Retina (tissue), 1 donor: ENCODE measurements at regions not wholly inside any gene's neighbourhood (a gene's known extent, or its start where the extent isn't known, plus 50 kb on each side); places are given as distances from the start of the nearest gene placed in this dataset.

Experiments used
- DNase-seq: peaks from one replicate; pipeline ENCODE4 v3.0.0-alpha.2; 2016

DNA sequence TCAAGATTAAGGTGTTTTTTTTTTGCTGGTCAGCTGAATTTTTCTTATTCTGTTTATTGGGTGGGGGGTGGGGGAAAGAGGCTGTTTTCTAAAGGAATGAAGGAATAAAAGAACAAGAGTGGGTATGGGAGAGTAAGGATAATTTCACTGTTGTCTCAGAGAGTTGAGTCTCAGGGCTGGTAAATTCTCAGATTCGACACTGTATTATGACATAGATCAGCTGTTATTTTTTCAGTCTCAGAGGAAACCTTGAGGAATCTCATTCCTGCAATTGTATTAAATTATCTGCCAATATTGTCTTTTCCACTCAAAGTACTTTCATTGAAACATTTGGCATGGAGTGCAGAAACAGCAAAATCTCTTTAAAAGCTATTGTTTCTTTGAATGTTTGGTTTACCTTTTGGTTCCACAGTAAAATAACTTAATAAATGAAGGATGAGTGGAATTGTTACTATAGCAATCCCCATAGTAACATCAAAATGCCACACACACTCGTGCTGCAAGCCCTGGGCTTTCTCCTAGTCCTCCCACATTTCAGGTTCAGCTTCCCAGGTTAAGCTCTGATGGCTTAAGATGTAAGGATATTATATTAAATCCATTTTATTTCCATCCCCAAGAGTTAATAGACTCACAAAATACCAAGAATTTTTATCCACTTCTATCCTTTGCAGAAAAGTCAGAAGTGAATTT, 478.7 kb upstream of the TCF4 start:
- DNase-seq = no peak

DNA sequence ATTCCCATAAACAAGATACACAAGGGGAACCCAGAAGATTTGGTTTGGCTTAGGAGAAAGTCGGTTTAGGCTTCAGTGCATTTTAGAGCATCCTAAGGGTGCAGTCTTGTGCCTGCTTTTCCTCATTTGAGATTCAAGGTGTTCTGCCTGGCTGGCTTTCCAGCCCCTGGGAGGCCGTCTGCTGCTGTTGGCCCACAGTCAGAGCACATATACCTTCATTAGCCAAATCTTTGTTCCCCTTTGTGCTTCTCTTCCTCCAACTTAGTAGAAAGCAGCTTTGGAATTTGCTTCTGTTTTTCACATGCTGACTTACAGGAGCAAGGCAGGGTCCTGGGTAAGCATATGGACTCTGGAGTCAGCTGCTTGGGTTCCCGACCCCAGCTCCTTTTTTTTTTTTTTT, 477.1 kb upstream of the TCF4 start:
- DNase-seq = no peak

DNA sequence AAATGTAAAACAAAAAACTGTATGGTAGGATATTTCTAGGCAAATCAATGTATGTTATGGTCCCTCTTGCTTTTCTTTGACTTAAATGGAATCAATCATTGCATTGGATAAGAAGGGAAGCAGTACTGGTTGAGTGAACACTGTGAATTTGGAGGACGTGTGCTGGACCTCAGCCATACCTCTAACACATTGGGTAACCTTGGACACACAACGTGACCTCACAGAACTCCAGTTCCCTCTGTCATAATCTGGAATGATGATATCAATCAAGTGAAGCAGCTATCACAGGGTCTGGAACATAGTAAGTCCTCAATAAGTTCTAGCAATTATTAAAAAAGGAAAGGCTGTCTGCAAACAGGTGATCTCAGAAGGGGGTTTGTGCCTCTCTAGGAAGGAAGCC, 474.9 kb upstream of the TCF4 start:
- no peak for DNase-seq

DNA sequence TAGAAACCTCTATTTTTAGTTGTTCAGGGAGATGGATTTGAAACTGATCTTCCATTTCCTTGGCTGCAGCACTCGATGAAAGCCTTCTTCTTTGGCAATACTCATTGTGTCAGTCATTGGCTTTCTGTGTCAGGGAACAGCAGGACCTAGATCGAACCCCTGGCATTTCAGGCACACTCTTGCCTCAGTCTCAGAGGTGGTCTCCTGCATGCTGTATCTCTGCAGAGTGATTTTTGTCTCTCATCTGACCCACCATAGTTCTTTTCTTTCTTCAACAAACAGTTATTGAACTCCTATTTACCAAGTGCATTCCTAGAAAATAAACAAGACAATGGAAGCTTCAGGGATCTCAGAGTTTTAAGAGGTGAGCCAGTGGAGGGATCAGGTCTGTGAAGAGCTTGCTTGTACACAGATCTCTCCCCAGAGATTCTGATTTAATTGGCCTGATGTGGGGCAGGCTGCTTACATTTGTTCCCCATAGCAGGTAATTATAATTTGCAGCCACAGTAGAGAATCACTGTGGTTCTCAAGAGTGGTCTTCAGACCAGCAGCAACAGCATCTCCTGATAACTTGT, 473.1 kb upstream of the TCF4 start:
- no peak for DNase-seq

DNA sequence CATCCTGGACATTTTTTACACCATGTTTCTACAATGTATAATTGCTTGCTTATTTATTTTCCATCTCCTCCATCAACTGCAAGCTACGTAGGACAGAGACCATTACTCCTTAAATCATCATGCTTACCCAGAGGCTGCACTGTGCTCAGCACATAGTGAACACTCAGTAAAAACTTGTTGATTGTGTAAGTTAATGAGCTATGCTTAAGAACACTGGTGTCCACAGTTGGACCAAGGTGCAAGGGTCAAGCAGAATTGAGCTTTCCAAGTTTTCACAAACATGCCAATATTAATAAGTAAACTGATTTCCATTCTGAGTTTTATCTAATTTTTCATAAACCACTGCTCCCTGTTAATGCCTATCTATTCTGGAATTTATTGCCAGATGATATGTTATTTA, 464.2 kb upstream of the TCF4 start:
- no peak for DNase-seq

DNA sequence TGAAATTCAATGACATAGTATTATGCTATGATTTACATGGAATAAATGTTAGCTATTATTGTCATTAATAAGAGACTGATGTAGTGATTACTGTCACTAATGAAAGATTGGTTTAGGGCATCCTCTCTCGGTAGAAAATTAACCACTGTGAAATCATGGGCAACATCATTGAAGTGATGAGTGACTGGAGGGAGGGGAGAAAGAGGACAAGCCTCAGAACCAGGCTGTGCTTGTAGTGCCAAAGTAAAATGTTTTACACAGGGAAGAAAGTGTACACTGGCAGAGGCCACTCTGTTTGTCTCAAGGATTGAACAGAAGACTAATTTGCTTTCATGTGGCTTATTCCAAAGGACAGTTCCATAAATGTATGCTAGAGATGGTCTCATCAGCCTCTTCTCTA, 456.2 kb upstream of the TCF4 start:
- DNase-seq = no peak

DNA sequence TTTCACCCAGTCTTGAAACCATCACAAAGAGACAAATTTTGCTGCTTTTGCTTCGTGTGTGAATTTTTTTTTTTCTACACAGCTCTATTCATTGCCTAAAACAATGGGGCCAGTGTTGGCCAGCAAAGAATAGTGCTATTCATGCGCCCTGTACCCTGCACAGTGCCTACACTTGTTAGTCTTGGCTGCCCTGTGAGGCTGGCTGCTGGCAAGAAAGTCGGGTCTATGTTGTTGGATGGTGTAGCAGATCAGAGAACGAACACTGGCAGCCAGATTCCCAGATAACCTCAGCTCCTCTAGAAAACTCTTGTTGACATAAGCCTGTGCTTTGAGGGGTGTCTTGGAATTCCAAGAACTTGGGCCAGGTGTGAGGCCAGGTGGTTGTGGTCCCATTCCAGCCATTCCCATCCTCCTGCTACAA, 455.7 kb upstream of the TCF4 start:
- DNase-seq = peak; percentile 32

DNA sequence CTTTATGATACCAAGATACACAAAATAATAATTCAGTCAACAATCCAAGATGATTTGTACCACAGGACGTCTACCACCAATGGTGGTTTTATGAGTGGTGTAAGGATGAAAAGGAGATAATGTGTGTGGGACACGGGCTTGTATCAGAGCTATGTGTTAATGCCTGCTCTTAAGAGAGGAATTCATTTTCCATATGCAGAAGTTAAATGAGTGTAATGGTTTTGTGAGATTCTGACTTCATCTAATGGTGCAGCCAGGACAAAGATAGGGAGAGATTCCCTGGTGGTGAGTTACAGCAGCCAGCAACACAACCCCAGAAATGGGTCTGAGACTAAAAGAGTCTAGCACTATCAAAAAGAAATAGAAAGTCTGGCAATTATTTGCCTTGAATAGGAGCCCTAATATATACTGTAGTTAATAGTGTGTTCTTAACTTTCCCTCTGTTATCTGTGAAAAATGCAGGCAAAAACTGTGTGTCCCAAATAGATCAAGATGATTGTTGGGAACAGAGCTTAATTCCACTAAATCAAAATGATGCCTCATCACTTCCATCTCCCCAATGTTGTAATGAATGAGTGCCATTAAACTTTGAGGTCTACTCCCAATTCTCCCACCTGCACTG, 455.0 kb upstream of the TCF4 start:
- no peak for DNase-seq

DNA sequence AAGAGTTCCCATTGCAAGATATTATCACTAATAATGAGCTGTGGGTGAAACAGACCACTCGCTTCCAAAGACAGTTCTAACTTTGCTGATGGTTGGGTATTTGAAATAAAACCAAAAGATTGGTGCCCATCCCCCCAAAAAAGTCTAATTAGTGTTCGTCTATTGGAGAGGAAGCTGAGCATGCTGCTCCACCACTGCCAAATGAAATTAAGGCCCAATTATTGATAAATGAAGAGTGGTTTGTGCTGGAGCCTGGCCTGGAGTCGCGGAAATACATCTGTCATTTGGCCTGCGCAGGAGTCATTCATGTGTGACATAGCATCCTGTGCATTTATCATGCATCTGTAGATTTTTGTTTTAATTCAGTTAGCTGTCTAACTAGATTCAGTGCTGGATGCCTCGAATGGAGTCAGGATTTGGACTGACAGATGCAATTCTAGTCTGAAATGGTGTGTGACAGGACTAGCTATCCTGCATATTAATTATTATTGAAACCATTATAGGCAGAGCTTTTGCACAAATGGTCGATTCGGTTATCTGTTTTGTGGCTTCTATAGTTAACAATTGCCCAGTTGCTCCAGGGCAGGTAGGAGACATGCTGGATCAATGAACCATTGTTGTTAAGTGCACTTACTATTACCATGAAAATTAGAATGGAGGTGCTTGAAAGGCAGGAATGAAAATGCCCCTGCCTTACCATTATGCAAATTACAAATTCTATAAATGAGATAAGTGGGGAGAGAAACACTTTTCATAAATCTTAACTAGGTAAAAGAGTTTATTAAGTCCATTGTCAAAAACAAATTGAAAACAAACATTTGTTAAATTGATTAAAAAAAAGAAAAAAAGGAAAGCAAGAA, 450.4 kb upstream of the TCF4 start:
- DNase-seq = peak; percentile 79

DNA sequence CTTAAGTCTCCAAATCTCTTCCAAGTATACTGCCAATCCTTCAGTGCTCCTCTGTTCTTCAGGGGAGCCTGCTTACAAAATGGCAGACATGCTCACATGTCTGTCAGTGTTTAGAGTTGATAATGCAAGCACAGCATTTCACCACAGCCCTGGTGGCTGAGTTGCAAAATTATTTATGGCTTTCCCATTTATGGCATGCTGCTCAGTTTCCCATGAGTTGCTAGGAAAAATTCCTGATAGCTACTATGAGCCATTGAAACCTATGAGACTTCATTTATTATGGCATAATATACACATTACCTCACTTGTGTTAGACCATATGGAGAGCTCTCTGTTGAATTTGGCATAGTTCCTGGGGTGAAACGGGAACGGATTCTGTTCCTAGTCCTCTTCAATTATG, 448.7 kb upstream of the TCF4 start:
- no peak for DNase-seq

DNA sequence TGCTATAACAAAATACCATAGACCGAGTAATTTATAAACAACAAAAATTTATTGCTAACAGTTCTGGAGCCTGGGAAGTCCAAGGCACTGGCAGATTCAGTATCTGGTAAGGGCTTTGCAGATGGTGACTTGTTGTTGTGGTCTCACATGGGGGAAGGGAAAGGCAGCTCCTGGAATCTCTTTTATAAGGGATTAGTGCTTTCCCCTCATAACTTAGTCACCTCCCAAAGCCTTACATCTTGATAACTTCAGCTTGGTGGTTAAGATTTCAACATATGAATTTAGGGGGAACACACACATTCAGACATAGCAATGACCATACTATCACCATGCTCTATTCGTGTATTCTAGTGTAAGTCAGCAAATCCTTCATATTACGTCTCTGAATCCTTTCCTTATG, 447.6 kb upstream of the TCF4 start:
- no peak for DNase-seq

DNA sequence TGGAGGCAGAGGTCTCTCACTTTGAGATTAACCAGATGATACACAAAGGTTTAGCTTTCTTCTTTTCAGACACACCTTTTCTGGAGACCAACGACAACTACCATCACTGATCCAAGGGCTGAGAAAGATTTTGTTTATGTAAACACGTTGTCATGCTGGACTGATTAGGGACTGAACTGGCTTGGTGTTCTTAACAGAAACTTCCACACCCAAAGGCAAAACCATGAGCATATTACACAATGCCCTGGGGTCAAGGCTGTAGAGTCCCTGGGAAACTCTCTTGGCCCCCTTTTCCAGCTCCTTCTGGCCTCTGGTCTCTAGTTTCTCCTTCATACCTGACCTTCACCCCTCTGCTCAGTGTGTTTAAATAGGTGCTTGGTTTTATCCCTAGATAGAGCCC, 447.0 kb upstream of the TCF4 start:
- no peak for DNase-seq

DNA sequence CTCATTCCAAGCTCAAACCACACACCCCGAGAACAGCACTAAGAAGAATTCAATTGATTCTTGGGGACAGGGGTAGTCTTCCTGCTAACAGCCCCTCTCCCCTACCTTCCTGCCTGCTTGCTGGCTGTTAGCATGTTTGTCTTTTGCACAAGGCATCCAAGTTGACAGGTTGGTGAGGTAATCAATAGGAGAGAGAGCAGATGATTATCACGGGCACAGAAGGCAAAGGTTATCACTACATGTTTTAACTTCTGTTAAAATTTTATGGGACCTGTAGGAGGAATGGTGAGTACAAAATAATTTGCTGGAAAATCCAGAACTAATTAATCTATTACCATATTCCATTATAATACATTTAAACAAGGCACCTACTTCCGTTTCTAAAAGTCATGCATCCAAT, 442.1 kb upstream of the TCF4 start:
- DNase-seq = peak; percentile 5

DNA sequence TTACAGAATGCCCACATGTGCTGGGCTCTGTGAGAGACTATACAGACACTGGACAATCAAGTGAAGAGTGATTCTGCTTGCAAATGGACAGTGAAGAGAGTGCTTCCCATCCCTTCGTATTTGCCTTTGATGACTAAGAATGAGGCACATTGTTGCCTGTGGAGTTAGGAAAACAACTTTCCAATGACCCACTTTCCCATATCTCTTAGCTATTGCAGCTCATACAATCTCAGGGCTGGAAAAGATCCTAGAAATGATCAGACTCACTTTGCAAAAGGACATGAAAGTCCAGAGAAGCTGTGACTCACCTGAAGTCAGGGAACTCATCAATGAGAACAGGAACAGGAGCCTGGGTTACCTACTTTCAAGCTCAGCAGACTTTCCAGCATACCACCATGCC, 440.5 kb upstream of the TCF4 start:
- DNase-seq = no peak

DNA sequence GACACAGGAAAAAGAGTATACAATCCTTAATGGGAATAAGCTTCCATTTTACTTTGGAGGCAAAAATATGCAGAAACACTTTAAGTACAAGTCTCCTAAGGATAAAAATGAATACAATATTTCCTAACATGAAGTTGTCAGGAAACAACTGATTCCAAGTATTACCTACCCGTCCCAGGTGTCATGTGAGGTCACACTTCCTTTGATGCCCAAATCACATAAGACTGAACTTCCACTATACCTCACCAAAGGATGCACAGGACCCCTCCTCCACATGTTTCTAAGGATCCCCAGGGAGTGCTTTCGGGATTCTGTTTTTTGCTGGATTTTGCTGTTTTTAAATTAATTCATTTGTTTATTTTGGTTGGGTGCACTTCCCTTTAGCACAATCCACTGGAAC, 438.5 kb upstream of the TCF4 start:
- DNase-seq = no peak

DNA sequence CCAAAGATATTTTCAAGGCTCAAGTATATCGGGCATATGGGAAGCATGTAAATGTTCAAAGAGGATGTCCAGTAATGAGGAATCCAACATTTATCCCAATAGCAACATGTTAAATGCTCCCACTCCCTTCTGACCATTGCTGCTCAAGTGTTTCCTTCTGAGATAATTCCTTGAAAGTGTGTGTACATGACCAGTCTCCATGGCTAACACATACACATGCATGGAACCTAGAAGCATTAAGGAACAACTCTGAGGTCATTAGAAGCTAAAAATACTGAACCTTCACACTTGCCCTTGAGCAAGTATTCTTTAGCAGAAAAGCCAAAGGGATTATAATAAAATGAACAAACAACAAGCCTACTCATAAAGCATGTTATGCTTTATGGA, 433.8 kb upstream of the TCF4 start:
- no peak for DNase-seq

DNA sequence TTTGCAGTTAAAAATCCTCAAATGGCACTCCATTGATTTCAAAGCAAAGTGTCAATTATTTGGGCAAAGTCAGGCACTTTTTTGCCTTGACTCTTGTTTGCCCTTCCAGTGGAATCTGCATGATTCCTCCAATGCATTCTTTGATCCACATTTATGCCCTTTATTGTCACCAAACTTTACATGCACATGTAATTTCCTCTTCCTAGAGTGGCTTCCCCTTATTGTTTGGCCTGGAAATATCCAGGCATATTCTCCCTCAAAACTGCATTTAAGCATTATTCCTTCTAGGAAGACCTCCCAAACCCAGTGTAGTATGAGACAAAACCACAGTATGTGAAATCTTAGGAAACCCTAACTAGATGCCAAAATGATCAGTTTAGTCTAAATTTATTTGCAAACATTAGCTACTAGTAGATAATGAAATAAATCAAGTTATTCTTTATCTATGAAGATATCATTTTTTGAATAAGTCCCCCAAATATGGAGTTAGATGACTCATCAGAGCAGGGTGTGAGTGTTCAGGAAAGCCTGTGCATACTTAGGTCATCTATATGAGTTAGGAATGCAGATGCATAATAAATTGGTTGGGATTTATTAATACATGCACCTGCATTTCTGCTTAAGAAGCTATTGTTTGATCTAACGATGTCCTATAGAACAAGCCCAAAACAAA, 433.3 kb upstream of the TCF4 start:
- no peak for DNase-seq

DNA sequence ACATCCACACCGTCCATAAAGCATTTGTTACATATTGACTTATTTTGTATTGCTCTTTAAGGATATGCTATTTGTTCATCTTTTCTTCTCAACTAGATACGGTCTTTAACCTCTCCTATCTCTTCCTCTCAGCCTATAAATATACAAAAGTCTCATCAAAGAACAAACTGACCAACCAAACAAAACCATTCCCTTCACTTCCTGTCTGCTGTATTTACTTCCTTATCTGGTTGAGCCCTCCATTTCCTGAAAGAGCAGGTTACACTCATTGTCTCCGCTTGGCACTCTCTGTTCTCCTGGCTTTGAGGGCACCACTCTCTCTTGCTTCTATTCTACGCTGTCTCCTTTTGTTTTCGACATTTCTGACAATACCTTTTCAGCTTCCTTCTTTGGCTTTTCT, 431.9 kb upstream of the TCF4 start:
- DNase-seq = no peak

DNA sequence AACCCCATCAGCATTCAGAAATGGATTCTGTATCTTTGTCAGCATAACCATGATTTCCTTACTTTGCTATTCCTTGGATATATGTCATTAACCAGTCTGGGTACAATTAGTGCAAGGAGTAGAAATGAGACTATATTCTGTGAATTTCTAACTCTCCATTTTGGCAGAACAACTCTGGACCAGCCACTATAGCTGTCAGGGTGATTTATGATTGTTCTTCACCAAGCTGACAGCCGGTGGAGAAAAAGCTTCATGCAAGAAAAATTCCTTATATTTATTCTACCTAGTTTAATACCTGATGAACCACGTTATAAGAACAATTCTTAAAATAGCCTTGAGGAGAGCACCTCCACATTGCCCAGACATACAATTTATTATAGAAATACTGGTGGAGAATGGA, 431.2 kb upstream of the TCF4 start:
- no peak for DNase-seq

DNA sequence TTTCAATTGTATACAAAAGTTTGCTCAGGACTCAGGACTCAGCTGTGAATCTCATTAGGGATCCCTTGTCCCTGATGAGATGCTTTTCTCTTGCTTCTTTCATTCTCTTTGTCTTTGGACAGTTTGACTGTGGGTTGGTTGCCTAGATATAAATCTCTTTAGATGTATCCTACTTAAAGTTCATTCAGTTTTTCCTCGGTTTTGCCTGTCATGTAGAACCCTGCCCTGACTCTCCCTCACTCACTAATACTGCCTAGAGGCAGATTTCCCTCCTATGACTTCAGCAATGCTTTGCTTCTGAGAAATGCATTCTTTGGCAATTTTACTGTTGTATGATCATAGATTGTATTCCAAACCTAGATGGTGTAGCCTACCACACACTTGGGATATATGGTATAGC, 421.4 kb upstream of the TCF4 start:
- DNase-seq = no peak

DNA sequence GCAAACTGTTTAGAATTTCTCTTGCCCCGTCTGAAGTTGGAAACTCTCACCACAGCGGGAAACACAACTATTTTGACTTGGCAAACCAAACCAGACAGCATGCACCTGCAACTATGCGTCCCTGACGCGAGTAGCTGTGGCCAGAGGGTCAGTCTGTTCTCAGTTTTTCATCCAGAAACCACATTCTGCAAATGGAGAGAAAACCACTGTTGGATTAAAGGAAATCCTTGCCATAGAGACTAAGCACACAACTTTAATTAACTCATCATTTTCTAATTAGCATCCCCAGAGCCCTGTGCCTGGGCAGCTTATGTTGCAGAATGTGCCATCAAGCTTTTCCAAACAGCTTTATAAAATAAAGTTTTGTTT, 415.7 kb upstream of the TCF4 start:
- no peak for DNase-seq

DNA sequence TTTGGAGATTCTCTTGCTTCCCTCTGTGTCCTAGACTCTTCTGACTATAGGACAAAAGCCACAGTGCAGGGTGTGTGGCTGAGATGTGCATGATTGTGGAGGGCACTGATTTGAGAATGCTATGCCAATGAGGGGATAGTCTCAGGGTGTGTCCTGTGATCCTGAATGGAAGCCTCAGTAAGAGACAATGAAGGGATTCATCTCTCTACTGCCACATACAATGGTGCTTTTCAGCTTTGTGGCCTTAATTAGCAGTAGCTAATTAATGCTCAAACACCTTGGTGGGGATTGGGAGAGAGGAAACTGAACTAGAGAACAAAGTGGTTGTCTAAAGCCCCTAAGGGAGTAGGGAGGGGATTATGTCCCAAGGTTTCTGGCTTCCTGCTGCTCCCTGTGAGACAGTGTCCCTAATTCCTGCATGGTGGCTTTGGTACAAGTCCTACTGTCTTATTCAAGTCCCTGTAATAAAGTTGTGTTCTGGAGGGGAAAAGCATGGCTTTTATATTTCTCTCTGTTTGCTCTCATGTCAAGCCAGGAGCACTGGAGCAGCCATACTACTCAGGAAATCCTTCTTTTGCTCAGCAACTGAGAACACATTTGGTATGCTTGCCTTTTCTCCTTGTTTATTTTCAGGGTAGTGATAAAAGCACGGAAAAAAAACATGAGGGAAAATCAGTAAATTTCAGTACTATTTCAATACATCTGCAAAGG, 415.2 kb upstream of the TCF4 start:
- DNase-seq = no peak

DNA sequence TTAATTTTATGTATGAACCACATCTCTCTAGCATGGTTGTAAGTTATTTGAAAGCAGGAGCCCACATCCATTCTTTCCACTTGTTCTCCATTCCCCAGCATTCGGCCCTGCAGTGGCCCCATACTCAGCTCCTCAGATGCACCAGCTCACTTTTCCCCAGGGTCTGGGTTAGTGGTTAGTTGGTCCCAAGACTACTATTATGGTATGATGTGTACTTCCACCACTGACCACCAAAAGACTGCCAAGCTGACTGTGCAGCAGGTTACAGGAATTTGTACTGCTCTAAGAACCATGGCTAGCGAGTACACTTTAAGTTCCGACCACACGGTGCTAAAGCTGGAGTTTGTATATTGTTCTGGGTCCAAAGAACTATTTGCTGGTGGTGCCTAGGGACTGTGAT, 413.6 kb upstream of the TCF4 start:
- no peak for DNase-seq
